KMS-11 (cell line): ENCODE measurements at regions not wholly inside any gene's neighbourhood (a gene's known extent, or its start where the extent isn't known, plus 50 kb on each side); places are given as distances from the start of the nearest gene placed in this dataset.

Experiments used
- H2AFZ ChIP-seq: fragments of 200-600 bp; sonication (generic); 2 replicates; pipeline ENCODE4 v1.6.1; 2016; ENCODE audit warnings: antibody characterized with exemption, mixed run types, low read depth
- H3K27ac ChIP-seq: fragments of 200-600 bp; sonication (generic); 2 replicates; pipeline ENCODE4 v1.6.1; 2016; ENCODE audit warnings: mild to moderate bottlenecking, mixed run types
- H3K27me3 ChIP-seq: fragments of 200-600 bp; sonication (generic); 2 replicates; pipeline ENCODE4 v1.6.1; 2017; ENCODE audit warnings: mild to moderate bottlenecking, low read depth, mixed run types, moderate library complexity; ENCODE audit not compliant: insufficient read depth
- H3K36me3 ChIP-seq: fragments of 200-600 bp; sonication (generic); 2 replicates; pipeline ENCODE4 v1.6.1; 2017; ENCODE audit warnings: mild to moderate bottlenecking, mixed run types; ENCODE audit not compliant: insufficient read depth
- H3K4me1 ChIP-seq: fragments of 200-600 bp; sonication (generic); 2 replicates; pipeline ENCODE4 v1.6.1; 2016; ENCODE audit warnings: mild to moderate bottlenecking, low read depth, mixed run types; ENCODE audit not compliant: poor library complexity, severe bottlenecking
- H3K4me2 ChIP-seq: fragments of 200-600 bp; sonication (generic); 2 replicates; pipeline ENCODE4 v1.7.0; 2016; ENCODE audit warnings: mild to moderate bottlenecking, mixed run types
- H3K4me3 ChIP-seq: fragments of 200-600 bp; sonication (generic); IDR thresholded peaks from 2 replicates; pipeline ENCODE4 v1.6.1; 2017; ENCODE audit warnings: low read depth, low read length, mixed read lengths; ENCODE audit not compliant: insufficient read depth
- H3K79me2 ChIP-seq: fragments of 200-600 bp; sonication (generic); 2 replicates; pipeline ENCODE4 v1.6.1; 2016; ENCODE audit warnings: low read depth, mixed run types; ENCODE audit not compliant: insufficient read depth
- H3K9ac ChIP-seq: fragments of 200-600 bp; sonication (generic); 2 replicates; pipeline ENCODE4 v1.6.1; 2016; ENCODE audit warnings: mild to moderate bottlenecking, mixed run types
- H4K20me1 ChIP-seq: fragments of 200-600 bp; sonication (generic); 2 replicates; pipeline ENCODE4 v1.6.1; 2016; ENCODE audit warnings: mild to moderate bottlenecking, mixed run types; ENCODE audit not compliant: insufficient read depth
- CTCF ChIP-seq: fragments of 200-600 bp; sonication (generic); conservative IDR thresholded peaks from 2 replicates; pipeline ENCODE4 v1.6.1; 2017; ENCODE audit warnings: low read depth, mild to moderate bottlenecking, antibody characterized with exemption, low read length, moderate library complexity, mixed read lengths

- Histone ChIP-seq H3K79me2 (no peaks in the 10 kb centered on the region), H2AFZ (no peak overlapping the region), H3K9ac (no peak overlapping the region), H3K27ac (no peak overlapping the region), H3K4me1 (no peaks in the 10 kb centered on the region), H4K20me1 (no peaks in the 10 kb centered on the region), H3K4me2 (no peak overlapping the region), H3K4me3 (no peak overlapping the region), H3K36me3 (no peaks in the 10 kb centered on the region), H3K27me3 (no peaks in the 10 kb centered on the region)
- TF ChIP-seq CTCF = no peak
These were observed 355.0 kb downstream of the SH3BGRL start for GRCh38 chrX:81556880-81557279.

GRCh38 chrX:81564851-81565250 is 362.9 kb downstream of the SH3BGRL start:
- no peaks in the 10 kb centered on the region for H3K27me3 ChIP-seq
- no peak overlapping the region for H3K4me3 ChIP-seq
- no peak for TF ChIP-seq CTCF
- H4K20me1 ChIP-seq = no peaks in the 10 kb centered on the region
- H3K27ac ChIP-seq = no peak overlapping the region
- no peak overlapping the region for H3K4me2 ChIP-seq
- no peaks in the 10 kb centered on the region for H3K36me3 ChIP-seq
- no peak overlapping the region for H3K9ac ChIP-seq
- no peaks in the 10 kb centered on the region for H3K4me1 ChIP-seq
- no peak overlapping the region for H2AFZ ChIP-seq
- H3K79me2 ChIP-seq = no peaks in the 10 kb centered on the region

GRCh38 chrX:81577028-81577427 is 375.1 kb downstream of the SH3BGRL start:
- H3K9ac ChIP-seq = no peak overlapping the region
- no peaks in the 10 kb centered on the region for H3K36me3 ChIP-seq
- H3K4me1 ChIP-seq = no peaks in the 10 kb centered on the region
- H3K4me3 ChIP-seq = no peak overlapping the region
- no peak overlapping the region for H3K4me2 ChIP-seq
- no peak overlapping the region for H2AFZ ChIP-seq
- no peaks in the 10 kb centered on the region for H3K27me3 ChIP-seq
- no peak for TF ChIP-seq CTCF
- no peak overlapping the region for H3K27ac ChIP-seq
- H4K20me1 ChIP-seq = no peaks in the 10 kb centered on the region
- no peaks in the 10 kb centered on the region for H3K79me2 ChIP-seq

- Histone ChIP-seq H3K79me2 (no peaks in the 10 kb centered on the region), H3K36me3 (no peaks in the 10 kb centered on the region), H4K20me1 (no peaks in the 10 kb centered on the region), H3K4me3 (no peak overlapping the region), H3K4me2 (no peak overlapping the region), H3K4me1 (no peaks in the 10 kb centered on the region), H2AFZ (no peak overlapping the region), H3K27ac (no peak overlapping the region), H3K27me3 (no peaks in the 10 kb centered on the region), H3K9ac (no peak overlapping the region)
- no peak for TF ChIP-seq CTCF
These were observed 384.2 kb downstream of the SH3BGRL start for GRCh38 chrX:81586096-81586495.

GRCh38 chrX:81615979-81616378 is 414.1 kb downstream of the SH3BGRL start:
- Histone ChIP-seq H2AFZ (no peak overlapping the region), H3K9ac (no peak overlapping the region), H4K20me1 (no peaks in the 10 kb centered on the region), H3K27ac (no peak overlapping the region), H3K4me3 (no peak overlapping the region), H3K36me3 (no peaks in the 10 kb centered on the region), H3K4me2 (no peak overlapping the region), H3K79me2 (no peaks in the 10 kb centered on the region), H3K4me1 (no peaks in the 10 kb centered on the region), H3K27me3 (no peaks in the 10 kb centered on the region)
- no peak for TF ChIP-seq CTCF
